Vagina (tissue), 2 donors: ENCODE measurements at regions not wholly inside any gene's neighbourhood (a gene's known extent, or its start where the extent isn't known, plus 50 kb on each side); places are given as distances from the start of the nearest gene placed in this dataset.
A peak's percentile ranks its signal among the peaks of the same experiment; 100 is the strongest.

Experiments used
- POLR2A ChIP-seq, 2 donors: fragments of 450-650 bp; IDR thresholded peaks; one replicate each; pipeline ENCODE4 v1.6.1; 2017; ENCODE audit warnings: antibody characterized with exemption in 2 of 2, mild to moderate bottlenecking in 2 of 2, moderate library complexity in 2 of 2
- POLR2AphosphoS5 ChIP-seq, 2 donors: sonication (generic); formaldehyde crosslinking; IDR thresholded peaks; one replicate each; pipeline ENCODE4 v1.9.0; 2017; ENCODE audit warnings: antibody characterized with exemption in 2 of 2, mild to moderate bottlenecking in 2 of 2, low read depth in 1 of 2; ENCODE audit not compliant: insufficient read depth in 1 of 2
- TF ChIP-seq, protein P1 (sequence below), 3 experiments: fragments of 450-650 bp in 2 of 3; fragments of 200-600 bp in 1 of 3; sonication (generic) in 1 of 3; IDR thresholded peaks; one replicate each; pipeline ENCODE4 v1.5.1; 2017 to 2019; ENCODE audit warnings: antibody characterized with exemption in 3 of 3, mild to moderate bottlenecking in 2 of 3, moderate library complexity in 2 of 3

DNA sequence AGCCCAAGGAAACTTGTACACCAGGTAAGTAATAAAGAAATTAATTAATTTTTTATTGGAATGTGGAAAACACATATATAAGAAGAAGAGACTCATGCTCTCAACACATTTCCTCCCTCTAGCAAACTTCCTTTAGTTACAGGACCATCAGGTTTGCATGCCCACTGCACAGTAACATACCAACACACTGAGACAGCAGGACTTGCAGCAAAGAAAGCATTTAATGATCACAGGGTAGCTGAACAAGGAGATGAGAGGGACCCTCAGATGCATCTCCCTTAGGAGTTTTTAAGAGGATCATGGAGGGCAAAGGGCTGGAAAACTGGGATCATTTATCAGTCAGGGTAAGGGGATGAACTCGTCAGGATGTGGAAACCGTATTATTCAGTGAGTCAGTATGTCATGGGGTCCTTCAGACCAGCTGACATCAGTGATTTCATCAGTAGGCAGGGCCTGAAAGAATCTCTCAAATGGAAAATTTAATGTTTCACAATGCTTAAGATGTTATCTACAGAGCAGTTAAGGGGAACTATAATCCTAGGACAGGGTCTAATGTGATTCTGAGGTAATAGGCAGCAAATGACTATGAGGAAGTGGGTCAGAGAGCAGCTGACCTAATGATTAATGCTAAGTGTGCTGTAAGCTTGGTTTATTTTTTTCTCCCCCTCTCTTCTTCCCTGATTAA, 193.8 kb upstream of the RND3 start:
- TF ChIP-seq, protein P1, sequence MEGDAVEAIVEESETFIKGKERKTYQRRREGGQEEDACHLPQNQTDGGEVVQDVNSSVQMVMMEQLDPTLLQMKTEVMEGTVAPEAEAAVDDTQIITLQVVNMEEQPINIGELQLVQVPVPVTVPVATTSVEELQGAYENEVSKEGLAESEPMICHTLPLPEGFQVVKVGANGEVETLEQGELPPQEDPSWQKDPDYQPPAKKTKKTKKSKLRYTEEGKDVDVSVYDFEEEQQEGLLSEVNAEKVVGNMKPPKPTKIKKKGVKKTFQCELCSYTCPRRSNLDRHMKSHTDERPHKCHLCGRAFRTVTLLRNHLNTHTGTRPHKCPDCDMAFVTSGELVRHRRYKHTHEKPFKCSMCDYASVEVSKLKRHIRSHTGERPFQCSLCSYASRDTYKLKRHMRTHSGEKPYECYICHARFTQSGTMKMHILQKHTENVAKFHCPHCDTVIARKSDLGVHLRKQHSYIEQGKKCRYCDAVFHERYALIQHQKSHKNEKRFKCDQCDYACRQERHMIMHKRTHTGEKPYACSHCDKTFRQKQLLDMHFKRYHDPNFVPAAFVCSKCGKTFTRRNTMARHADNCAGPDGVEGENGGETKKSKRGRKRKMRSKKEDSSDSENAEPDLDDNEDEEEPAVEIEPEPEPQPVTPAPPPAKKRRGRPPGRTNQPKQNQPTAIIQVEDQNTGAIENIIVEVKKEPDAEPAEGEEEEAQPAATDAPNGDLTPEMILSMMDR (IDR thresholded peaks at IDR 0.05), result no peak
- TF ChIP-seq POLR2AphosphoS5 (IDR thresholded peaks at IDR 0.05; ENCODE audit: insufficient read depth in 1 of 2, low read depth in 1 of 2) (peak in 1 of 2 donors; percentile 23), POLR2A (IDR thresholded peaks at IDR 0.05) (no peak)
